A673 (cell line): ENCODE measurements at regions not wholly inside any gene's neighbourhood (a gene's known extent, or its start where the extent isn't known, plus 50 kb on each side); places are given as distances from the start of the nearest gene placed in this dataset.

Experiments
- BruUV-seq: library from RNA; stranded (reverse); fragments of 400-500 nt; replicated peaks from 2 replicates; lab custom pipeline; 2021; lab: Mats Ljungman, UMichigan
- CTCF ChIA-PET: fragments of 300-600 bp; sonication (Branson Sonifier 250); formaldehyde crosslinking; loops from one replicate; lab custom pipeline; 2022; ENCODE audit warnings: antibody characterized with exemption; lab: Charles Lee
- POLR2A ChIA-PET: fragments of 300-600 bp; sonication (Branson Sonifier 250); formaldehyde crosslinking; loops from one replicate; lab custom pipeline; 2022; ENCODE audit warnings: antibody characterized with exemption; ENCODE audit not compliant: low non-redundant PET; lab: Charles Lee
- DNase-seq: peaks from one replicate; pipeline ENCODE4 v3.0.0-alpha.2; 2015; ENCODE audit warnings: low spot score
- H3K27ac ChIP-seq: fragments of 200-600 bp; sonication (generic); 2 replicates; pipeline ENCODE4 v1.5.1; 2016; ENCODE audit warnings: mixed run types, low read depth, mild to moderate bottlenecking, mixed read lengths, antibody characterized with exemption, low read length; ENCODE audit not compliant: poor library complexity, severe bottlenecking
- H3K27me3 ChIP-seq: fragments of 200-600 bp; sonication (generic); replicated peaks from 2 replicates; pipeline ENCODE4 v1.6.1; 2017; ENCODE audit warnings: mixed run types, low read depth, mild to moderate bottlenecking, mixed read lengths, antibody characterized with exemption, low read length; ENCODE audit not compliant: insufficient read depth, poor library complexity
- H3K36me3 ChIP-seq: fragments of 200-600 bp; sonication (generic); 2 replicates; pipeline ENCODE4 v1.6.1; 2016; ENCODE audit warnings: mixed run types, mild to moderate bottlenecking, mixed read lengths, antibody characterized with exemption, low read length; ENCODE audit not compliant: insufficient read depth, poor library complexity, severe bottlenecking
- H3K4me1 ChIP-seq: fragments of 200-600 bp; sonication (generic); 2 replicates; pipeline ENCODE4 v1.6.1; 2017; ENCODE audit warnings: mixed run types, mild to moderate bottlenecking, mixed read lengths, antibody characterized with exemption, low read length; ENCODE audit not compliant: insufficient read depth, poor library complexity, severe bottlenecking
- H3K4me3 ChIP-seq: fragments of 200-600 bp; sonication (generic); 2 replicates; pipeline ENCODE4 v1.5.1; 2016; ENCODE audit warnings: low read depth, mixed run types, mild to moderate bottlenecking, mixed read lengths, low read length; ENCODE audit not compliant: poor library complexity, severe bottlenecking
- H3K9me3 ChIP-seq: fragments of 200-600 bp; sonication (generic); 2 replicates; pipeline ENCODE4 v1.6.1; 2016; ENCODE audit warnings: mixed run types, low read depth, mild to moderate bottlenecking, mixed read lengths, antibody characterized with exemption, low read length; ENCODE audit not compliant: poor library complexity, severe bottlenecking
- CTCF ChIP-seq: fragments of 300-800, 200-600 bp; sonication (generic); conservative IDR thresholded peaks from 2 replicates; pipeline ENCODE4 v1.5.1; 2017; ENCODE audit warnings: low read depth, mild to moderate bottlenecking, antibody characterized with exemption, low read length, moderate library complexity, mixed read lengths
- EZH2 ChIP-seq: fragments of 200-600 bp; sonication (generic); IDR thresholded peaks from 2 replicates; pipeline ENCODE4 v1.6.1; 2017; ENCODE audit warnings: borderline replicate concordance, low read depth, mild to moderate bottlenecking, mixed read lengths, antibody characterized with exemption, low read length; ENCODE audit not compliant: poor library complexity, severe bottlenecking
- intact Hi-C: fragments of 100-400 bp; cut with micrococcal nuclease; formaldehyde crosslinking; loops from one replicate; pipeline ENCODE4 v1.10.0; 2022; ENCODE audit not compliant: unreplicated experiment

GRCh38 chr20:51131811-51132210 is 108.9 kb upstream of the KCNG1 start:
- H3K27me3 ChIP-seq = no peaks in the 10 kb centered on the region
- CTCF ChIA-PET = no interaction called here
- intact Hi-C loops = no loop called here
- no peaks in the 10 kb centered on the region for H3K4me1 ChIP-seq
- no TSS peak for BruUV-seq
- H3K9me3 ChIP-seq = no peaks in the 10 kb centered on the region
- no peak overlapping the region for H3K27ac ChIP-seq
- no peaks in the 10 kb centered on the region for H3K36me3 ChIP-seq
- POLR2A ChIA-PET = no interaction called here
- DNase-seq = no peak
- TF ChIP-seq EZH2 = no peak
- no peak for TF ChIP-seq CTCF
- H3K4me3 ChIP-seq = no peak overlapping the region

- BruUV-seq = no TSS peak
- ChIA-PET POLR2A (interaction anchor here (0.5 to 0.7 kb wide), 2 partner anchors 11 to 110 kb away, joined by 3 to 4 read pairs; no protein-coding TSS in a partner anchor), CTCF (no interaction called here)
- Histone ChIP-seq H3K27me3 (peaks cover 3% of the 10 kb centered on the region), H3K27ac (no peak overlapping the region), H3K9me3 (no peaks in the 10 kb centered on the region), H3K4me3 (no peak overlapping the region), H3K4me1 (no peaks in the 10 kb centered on the region), H3K36me3 (no peaks in the 10 kb centered on the region)
- no peak for DNase-seq
- no peak for TF ChIP-seq EZH2
- TF ChIP-seq CTCF = no peak
- intact Hi-C loops = no loop called here
Observed at GRCh38 chr20:51129147-51129776, 106.4 kb upstream of the KCNG1 start.

GRCh38 chr20:51128198-51128597 is 105.3 kb upstream of the KCNG1 start:
- no peak overlapping the region for H3K27ac ChIP-seq
- H3K9me3 ChIP-seq = no peaks in the 10 kb centered on the region
- no peak overlapping the region for H3K4me3 ChIP-seq
- ChIA-PET POLR2A (interaction anchor here (0.7 kb wide), 1 partner anchor 10 kb away, joined by 4 read pairs; no protein-coding TSS in a partner anchor), CTCF (no interaction called here)
- H3K36me3 ChIP-seq = no peaks in the 10 kb centered on the region
- BruUV-seq = no TSS peak
- intact Hi-C loops = no loop called here
- H3K4me1 ChIP-seq = no peaks in the 10 kb centered on the region
- no peak for TF ChIP-seq EZH2
- no peak for TF ChIP-seq CTCF
- DNase-seq = no peak
- peaks cover 3% of the 10 kb centered on the region for H3K27me3 ChIP-seq
